ENCODE measurements at regions not wholly inside any gene's neighbourhood (a gene's known extent, or its start where the extent isn't known, plus 50 kb on each side); places are given as distances from the start of the nearest gene placed in this dataset.

- no peak for TF ChIP-seq CTCF (IDR thresholded peaks at IDR 0.05)
- TF ChIP-seq EP300 (IDR thresholded peaks at IDR 0.05), result no peak
Measured at GRCh38 chr7:156038345-156038744, 226.1 kb upstream of the SHH start.

Measured in ovary (tissue), 3 donors.